Muscle of back (tissue), 3 donors: ENCODE measurements at regions not wholly inside any gene's neighbourhood (a gene's known extent, or its start where the extent isn't known, plus 50 kb on each side); places are given as distances from the start of the nearest gene placed in this dataset.
"Not testable (repeated sequence)": the region's sequence is repeated elsewhere in the genome, so short reads cannot be mapped to it uniquely, and the experiment has no call there.

Experiments
- DNase-seq, 3 donors: peaks; one replicate each; pipeline versions ENCODE4 v3.0.0 to v3.0.0-alpha.2; 2013

DNA sequence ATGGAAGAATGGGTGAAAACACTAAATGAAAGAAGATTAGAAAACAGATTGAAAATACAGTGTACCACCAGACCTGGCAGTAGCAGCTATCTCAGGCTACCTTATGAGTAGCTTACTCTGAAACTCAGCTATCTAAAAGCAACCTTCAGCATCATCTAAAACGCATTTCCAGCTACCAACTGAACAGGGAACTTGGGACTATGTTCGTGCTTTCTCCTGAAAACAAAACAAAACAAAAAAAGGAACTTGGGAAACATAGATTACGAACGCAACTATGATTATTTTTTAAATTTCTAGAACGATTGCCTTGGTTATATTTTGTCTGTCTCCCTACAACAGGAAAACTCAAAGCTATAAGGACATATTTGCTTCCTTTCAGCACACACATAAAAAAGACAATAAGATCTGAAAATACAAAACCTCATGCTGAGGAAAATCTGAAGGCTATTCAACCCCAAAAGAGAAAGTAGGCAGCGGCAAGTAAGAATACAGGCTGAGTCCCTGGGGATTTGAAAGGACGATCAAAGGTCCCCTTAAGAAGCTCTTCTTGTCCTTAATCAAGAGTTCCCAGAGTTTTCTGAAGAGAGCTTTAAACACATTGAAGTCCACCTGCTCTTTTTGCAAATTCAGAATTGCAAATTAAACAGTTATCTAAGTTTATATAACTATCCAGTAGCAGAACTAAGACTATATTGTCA is 53.4 kb downstream of the OR2K2 start:
- DNase-seq = no peak

GRCh38 chr9:111274737-111275136 is 55.3 kb downstream of the OR2K2 start:
- no peak for DNase-seq

- no peak for DNase-seq
These were observed 57.4 kb downstream of the OR2K2 start for GRCh38 chr9:111272581-111272980.

- DNase-seq = peak in 1 of 3 donors; percentile 9
These were observed 58.4 kb downstream of the OR2K2 start for GRCh38 chr9:111271481-111272080.

DNA sequence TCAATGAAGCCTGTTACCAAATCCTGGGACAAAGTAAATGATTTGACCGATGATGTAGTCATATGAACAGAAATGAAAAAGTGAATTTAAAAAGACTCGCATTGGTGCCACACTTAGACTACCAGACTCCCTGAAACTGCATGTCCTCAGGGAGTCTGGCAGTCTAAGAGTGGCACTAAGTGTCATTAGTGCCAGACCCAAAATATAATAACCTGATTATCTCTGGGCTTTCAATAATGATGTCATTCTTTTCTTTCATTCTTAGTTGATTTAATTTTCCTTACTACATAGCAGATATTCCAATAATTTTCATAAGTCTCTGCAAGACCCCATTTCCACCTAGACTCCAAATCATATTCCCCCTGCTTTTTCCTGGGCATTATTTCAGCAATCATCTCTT is 59.0 kb downstream of the OR2K2 start:
- DNase-seq = no peak

DNA sequence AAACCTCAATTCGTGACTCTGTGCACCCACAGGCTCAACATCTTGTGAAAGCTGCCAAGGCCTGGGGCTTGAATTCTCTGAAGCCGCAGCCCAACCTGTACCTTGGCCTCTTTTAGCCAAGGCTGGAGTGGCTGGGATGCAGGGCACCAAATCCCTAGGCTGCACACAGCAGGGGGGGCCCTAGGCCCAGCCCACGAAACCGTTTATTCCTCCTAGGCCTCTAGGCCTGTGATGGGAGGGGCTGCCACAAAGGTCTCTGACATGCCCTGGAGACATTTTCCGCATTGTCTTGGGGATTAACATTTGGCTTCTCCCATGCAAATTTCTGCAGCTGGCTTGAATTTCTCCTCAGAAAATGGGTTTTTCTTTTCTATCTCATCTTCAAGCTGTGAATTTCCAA is 64.0 kb downstream of the OR2K2 start:
- DNase-seq = not testable (repeated sequence)

DNA sequence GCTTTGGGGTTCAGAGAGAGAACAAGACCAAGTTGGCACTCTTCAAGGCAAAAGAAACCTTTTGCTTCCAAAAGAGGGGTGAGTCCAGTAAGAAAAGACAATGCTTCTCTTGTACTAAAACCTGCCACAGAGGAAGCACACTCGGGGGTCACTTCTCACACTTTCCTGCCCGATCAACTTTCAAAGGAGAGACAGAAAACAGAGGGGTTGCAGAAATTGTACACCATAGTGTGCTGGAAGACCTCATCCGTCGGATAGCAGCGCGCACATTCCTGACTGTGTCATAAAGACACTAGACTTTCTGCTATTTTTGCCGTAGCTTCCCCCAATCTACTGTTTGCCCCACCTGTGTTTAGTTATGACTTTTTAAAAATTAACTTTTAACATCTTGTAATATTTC is 66.9 kb downstream of the OR2K2 start:
- DNase-seq = no peak

DNA sequence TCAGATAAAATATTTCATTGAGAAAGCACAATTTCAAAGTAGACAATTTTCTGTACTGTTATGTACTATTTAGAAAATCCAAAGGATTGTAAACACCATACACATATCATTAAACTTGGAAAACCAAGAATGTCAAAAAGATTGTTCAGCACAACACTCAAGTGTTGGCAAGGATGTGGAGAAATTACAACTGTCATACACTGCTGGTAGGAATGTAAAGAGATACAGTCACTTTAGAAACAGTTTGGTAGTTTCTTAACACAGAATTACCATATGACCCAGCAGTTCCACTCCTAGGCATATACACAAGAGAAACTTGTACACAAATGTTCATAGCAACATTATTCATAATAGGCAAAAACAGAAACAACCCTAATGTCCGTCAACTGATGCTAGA is 71.2 kb downstream of the OR2K2 start:
- no peak for DNase-seq

DNA sequence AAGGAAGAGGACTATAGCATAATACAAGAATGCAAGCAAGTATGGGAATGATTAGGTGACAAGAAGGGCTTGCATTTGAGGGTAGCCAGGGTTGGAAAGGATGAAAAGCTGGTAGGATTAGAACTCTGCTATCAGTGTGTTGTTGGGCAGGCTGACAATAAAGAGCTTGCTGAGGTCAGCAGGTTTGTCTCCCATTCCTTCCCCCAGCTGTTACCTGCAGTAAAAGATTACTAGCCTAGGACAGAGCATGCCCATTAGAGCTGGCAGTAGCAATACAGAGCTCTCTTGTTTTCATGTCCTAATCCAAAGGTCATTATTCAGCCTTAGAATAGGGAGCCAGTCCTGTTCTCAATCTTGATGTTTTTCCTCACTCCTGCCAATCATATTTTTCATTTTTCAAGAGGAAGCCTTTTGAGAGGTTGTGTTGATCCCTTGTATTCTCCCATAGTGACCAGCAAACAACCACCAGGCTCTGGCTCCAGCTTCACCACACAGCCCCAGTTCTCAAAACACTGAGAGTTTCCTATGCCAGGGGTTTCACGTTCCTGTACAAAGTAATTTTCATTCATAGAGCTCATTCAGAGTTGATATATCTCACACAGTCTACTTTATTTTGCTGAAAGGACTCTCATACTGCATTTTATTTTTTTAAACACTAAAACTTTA is 71.7 kb downstream of the OR2K2 start:
- DNase-seq = no peak

- no peak for DNase-seq
These were observed 76.1 kb downstream of the OR2K2 start for GRCh38 chr9:111253742-111254437.

GRCh38 chr9:111250875-111251842 is 78.9 kb downstream of the OR2K2 start:
- DNase-seq = no peak

DNA sequence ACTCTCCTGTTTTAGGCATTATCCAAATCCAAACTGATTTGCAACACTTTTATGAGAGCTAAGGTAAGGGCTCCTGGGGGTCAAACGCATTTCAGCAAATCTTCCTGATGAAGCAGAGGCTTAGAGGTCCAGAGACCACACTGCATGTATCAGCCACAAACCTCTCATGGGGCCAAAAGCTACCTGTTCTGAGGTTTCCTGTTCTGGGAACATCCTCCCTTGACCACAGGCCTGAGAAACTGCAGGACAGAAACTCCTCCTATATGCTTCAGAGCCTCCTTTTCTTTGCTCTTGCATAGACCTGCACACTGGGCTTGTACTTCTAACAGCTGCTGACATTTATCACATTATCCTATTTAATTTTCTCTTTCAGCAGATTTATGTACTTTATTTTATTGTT is 92.6 kb downstream of the OR2K2 start:
- no peak for DNase-seq

DNA sequence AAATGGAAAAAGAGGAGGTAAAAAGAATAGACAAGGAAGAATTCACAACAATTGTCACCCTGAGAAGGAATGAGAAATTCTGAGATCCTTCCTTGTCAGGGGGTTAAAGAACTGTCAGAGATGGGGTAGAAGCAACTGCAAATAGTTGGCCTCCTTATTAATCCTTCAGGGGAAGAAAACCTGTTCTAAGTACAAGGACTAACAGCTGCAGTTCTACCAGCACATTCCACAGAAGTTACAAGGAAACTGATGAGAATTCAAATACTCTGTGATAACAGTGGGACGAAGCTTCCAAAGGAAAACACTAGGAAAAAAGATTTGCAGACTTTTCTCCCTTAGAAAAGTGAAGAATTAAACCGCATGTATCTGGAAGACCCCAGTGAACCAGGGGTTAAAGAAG is 93.7 kb downstream of the OR2K2 start:
- DNase-seq = peak in 1 of 3 donors; percentile 20

DNA sequence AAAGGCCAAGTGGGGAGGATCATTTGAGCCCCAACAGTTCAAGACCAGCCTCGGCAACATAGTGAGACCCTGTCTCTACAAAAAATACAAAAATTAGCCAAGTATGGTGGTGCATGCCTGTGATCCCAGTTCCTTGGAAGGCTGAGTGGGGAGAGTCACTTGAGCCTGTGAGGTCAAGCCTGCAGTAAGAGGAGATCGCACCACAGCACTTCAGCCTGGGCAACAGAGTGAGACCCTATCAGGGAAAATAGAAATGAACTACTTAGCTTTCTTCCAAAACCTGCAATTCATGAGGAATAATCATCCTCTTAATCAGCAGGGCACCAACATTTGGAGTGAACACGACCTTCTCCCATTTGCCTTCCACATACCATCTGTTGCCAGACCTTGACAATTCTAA is 96.1 kb downstream of the OR2K2 start:
- DNase-seq = peak in 1 of 3 donors; percentile 20

DNA sequence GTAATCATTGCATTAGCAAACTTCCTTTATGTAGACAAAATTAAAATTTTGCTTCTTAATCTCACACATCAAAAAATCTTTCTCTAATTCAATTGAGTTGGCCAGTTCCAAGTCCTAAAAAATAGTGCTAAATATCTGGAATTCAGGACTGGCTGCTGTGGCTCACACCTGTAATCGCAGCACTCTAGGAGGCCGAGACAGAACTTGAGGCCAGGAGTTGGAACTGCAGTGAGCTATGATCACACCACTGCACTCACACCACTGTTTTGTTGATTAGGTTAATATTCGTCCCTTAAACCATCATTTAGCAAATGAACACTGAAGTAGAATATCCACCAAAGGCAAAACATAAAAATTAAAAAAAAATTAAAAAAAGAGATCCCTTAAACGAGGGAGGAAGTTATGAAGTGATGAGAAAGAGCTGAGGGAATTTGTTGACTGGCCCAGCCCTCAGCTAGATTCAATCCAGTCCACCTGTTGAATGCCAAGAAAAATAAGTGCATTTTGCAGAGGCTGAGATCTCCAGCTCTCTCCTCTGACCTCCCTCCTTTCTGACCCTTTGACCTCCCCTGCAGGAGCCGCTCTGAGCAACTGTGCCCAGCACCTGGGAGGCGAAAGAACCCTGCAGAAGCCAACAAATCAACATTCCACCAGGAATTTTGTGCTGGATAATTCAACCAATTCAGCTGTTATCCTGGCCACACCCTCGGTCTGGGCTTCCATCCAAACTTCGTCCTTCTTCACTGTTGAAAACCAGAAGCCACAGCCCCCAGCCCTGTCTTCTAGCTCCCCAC is 96.8 kb downstream of the OR2K2 start:
- peak; percentile 28 to 89 (median 72) for DNase-seq

GRCh38 chr9:111231801-111232580 is 98.0 kb downstream of the OR2K2 start:
- DNase-seq = no peak

DNA sequence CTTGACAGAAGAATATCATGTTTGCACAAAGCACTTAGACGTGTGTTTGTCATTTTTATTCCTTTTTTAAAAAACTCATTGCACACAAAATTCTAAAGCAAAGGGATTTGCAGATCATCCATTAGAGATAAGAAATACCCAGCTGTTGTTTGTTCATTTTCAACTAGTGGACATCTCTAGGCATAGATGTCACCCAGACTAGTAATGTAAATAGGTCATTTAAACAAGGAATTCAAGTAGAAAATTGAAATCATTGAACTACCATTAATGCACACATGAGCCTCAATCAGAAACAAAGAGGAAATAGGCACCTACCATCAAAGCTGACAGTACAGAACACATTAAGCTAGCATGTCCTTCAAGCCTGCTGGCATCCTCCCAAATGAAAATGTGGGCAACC is 107.3 kb downstream of the OR2K2 start:
- DNase-seq = no peak

GRCh38 chr9:111212874-111213273 is 117.2 kb downstream of the OR2K2 start:
- DNase-seq = no peak

DNA sequence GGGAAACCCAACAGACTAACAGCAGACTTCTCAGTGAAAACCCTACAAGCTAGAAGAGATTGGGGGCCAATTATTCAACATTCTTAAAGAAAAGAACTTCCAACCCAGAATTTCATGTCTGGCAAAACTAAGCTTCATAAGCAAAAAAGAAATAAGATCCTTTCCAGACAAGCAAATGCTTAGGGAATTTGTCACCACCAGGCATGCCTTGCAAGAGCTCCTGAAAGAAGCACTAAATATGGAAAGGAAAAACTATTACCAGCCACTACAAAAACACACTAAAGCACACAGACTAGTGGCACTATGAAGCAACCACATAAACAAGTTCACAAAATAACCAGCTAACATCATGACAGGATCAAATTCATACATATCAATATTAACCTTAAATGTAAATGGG is 131.1 kb downstream of the OR2K2 start:
- no peak for DNase-seq

DNA sequence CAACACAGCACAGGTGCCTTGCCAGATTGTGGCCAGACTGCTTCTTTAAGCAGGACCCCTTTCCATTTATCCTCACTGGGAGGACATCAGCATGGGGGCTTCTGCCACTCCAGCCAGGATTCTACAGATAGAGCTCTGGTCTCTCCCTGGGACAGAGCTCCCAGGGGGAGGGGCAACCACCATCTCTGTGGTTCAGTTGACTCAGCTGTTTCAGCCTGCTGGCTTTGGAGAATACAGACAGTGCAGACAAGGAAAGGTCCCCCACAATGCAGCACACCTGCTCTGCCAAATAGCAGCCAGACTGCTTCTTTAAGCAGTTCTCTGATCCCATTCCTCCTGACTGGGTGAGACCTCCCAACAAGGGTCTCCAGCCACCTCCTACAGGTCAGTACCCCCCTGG is 132.8 kb downstream of the OR2K2 start:
- no peak for DNase-seq
